HG02884 (cell line): ENCODE measurements at regions not wholly inside any gene's neighbourhood (a gene's known extent, or its start where the extent isn't known, plus 50 kb on each side); places are given as distances from the start of the nearest gene placed in this dataset.

Experiments used
- ATAC-seq: cut with Tn5 transposase; IDR thresholded peaks from one replicate; pipeline ENCODE4 v1.9.1; 2021; ENCODE audit warnings: mild to moderate bottlenecking, moderate library complexity; ENCODE audit not compliant: unreplicated experiment

DNA sequence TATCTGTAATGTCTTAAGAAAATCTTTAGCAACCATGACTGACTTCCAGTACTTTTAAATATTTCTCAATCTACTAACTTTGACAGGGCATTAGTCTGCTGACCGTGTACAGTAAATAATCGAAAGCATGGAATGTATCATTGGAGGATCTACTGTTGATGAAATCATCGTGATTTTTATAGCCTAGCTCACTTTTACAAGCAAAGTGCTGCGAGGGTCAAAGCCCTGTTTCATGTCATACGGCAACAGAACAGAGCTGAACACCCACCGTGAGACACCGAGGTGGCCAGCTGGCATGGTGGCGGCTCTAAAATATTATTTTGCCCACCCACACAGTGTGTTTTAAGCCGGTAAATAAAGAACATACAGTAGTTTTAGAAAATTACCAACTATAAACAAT, 679.3 kb downstream of the FAT4 start:
- no peak for ATAC-seq

DNA sequence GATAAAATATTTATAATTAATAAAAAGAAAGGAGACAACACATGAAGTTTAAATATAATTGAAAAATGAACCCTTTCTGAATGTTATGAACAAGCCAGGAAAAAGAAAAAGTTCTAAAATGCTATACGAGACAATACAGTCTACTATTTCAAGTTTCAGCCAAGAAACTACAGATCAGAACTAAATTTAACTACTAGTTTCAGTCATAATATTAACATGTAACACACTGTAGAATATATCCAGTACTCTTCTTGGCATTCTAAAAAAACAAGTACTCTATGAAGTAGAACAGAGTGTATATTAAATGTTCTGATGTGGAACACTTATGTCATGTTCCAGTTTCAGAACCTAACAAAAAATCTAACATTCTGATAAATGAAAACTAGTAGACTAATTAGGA, 679.7 kb downstream of the FAT4 start:
- no peak for ATAC-seq

DNA sequence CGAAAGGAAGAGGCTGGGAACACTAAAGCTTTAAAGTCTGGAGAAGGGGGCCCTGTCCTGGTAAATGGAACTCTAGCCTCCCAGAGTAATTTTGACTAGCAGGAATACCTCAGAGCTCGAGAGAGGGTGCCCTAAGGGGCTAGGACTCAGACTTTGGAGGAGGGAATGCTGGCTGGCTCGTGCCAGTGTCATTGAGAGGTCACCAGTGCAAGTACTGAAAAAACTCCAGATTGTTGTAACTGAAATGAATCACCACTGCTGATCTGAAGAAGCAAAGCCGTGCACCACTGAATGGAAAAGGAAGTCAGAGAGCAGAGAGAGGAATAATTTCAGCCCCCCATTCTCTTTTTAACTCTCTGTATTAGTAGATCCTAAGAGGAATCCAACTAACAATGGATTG, 690.2 kb downstream of the FAT4 start:
- no peak for ATAC-seq

DNA sequence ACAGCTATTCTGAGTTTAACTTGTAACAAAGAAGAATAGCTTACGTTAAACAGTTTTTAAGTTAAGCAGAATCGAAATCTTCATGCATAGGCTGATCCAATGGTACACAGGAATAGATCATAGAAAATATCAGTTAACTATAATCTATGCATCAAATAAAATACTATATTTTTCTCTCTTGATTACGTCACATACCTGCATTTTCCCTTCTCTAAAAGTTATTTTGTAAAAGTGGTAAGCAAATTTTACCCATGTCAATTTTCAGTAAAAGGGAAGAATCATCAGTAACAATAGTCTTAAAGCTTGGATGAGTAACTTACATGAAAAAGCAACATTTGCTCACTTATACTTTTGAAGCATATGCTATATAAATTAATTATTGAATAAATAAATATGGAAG, 692.4 kb downstream of the FAT4 start:
- ATAC-seq, result no peak

DNA sequence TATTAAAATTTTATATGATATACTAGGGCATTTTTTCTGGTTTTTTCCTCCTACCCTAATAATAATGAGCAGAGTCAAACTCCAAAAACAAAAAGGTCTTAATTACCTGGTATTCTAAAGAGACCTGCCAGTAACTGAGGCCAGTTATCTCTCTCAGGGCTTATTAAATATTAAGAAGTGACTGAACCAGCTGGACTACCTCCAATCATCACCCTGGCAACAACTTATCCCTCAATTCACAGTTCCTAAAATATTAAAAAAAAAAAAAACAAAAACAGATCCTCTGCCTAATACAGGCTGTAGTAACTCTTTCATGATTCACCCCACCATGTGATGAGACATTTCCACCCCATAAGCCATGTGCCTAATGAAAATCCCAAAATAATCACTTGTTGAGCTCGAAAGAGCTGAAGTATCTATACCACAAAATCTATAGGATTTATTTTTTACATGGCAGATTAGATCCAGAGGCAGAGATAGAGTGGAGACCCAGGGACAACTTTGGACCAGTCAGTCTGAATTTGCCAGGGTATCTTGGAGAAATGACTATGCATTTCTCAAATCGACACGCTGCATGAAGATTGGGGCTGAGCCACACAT, 698.0 kb downstream of the FAT4 start:
- no peak for ATAC-seq

DNA sequence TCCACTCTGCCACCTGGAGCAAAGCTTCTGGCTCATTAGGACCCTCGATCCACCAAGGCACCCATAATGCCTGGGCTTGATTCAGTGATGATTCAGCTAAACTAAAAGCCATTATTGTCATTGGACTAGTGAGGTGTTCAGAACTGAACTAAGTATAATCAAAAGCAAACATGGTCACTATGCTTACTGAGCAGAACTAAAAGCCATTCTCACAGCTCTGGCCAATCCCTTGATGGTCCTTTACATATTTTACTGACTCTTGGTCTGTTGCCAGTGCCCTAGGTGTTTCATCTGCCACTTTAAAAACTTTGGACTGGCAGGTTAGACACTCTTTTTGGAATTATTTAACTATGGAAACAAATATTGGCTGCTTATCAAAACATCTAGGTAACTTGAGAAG, 703.5 kb downstream of the FAT4 start:
- ATAC-seq, result no peak

DNA sequence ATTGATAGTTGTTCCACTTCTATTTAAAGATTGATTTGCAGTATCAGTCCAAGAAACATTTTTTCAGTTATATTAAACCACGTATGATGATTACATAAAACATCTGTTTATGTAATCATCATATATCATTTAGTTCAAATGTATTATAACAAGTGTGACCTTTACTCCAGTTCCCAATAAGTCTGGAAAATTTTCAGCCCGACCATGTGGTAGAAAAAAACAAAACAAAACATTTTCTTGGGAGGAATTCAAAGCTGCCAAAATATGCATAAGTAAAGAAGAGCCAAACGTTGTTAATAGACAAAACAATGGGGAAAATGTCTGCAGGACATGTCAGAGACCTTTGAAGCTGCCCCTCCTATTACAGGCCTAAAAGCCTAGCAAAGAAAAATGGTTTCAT, 709.1 kb downstream of the FAT4 start:
- no peak for ATAC-seq

DNA sequence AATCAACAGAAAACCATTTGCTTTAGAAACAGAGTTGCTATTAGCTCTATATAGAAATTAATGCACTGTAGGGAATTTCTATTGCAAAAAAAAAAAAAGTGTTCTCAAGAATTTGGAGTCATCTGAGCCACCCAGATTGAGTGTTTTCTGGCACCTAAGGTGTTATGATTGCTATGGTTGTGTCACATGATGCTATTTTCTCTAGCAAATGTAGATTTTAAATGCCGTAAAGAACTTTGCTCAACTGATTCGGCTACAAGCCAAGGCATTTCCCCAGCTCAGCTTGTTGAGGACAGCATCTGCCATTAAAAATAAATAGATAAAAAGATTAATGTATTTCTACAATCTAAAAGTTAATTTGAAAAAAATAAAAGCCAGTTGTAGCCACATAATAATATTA, 712.8 kb downstream of the FAT4 start:
- no peak for ATAC-seq

DNA sequence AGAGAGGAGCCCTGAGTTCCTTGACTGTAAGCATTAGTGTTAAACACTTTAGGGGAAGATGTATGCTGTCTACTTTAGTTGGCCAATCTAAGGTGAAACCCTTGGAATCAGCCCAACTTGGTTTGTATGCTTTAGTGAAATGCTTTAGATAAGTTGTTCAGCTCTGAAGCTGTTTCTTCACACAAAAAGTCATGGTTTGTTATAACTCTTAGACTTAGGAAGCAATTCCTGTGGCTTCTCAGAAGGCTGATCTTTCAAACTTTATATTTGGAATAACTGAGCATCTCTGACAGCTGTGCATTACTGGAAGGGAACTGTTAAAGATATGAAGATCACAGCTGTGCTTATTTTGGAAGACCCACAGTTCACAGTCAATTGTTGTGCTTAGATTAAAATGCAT, 714.1 kb downstream of the FAT4 start:
- ATAC-seq, result no peak

DNA sequence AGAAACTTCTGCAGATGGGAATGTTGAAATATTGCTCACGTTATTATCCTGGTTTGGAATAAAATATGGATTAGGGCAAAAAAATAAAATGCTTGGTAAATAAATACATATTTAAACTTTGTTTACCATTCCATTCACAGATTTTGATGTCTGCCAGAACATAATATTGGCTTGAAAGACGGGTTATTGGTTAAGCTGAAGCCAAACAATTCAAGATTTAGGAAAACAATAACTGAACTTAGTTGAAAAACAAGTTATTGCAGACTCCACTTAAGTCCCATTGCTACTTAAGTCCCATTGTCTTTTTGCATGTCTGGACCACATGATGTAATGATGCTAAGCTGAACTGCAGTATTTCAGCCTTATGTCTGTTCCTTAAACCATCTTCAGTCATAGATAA, 722.5 kb downstream of the FAT4 start:
- ATAC-seq, result no peak

DNA sequence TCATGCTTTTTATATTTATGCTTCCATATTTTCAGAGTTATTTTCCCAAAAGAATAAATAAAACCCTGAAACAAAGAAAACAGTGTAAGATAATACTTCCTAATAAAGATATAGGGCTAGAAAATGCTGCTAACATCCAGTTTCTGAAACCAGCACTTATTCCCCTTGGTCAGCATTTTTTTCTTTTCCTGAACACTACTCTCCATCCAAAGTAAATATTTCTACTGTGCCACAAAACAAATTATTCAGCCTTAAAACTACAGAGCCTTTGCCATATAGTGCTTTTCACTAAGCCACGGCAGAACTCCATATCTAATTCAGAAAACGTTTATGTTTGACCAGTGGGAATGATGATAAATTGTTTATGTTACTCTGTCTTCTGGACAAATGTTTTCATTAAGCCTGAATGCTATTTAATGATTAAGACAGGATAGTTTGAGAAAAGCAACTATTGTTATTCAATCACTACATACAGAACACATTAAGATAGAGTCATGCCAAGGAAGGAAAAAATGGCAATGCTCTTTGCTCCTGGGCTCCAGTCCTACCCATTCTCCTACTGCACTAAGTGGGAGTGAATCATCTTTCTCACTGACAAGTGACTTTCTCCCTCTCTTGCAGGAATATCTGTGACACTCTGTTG, 723.9 kb downstream of the FAT4 start:
- no peak for ATAC-seq

DNA sequence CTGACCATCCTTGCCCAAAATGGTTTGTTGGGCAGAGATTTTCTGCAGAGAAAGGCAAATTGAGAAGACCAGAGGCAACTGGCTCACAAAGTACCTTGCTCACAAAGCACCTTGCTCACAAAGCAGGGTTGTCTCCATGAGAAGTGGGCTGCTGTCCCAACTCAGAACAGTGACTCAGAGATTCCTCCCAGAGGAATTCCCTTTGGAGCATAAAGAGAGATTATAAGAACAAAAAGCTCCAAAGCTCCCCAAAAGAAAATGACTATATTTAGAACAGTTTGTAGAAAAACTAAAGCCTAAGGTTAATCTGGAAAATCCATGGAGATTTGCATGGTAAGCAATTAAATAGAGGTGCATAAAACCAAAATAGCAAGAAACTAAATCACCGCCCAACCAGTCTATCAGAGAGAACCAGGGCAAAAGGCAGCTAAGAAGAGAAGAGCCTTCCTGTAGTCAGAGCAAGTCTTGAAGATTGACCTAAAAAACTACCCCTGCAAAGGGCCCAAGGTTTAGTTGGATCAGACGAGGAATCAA, 731.4 kb downstream of the FAT4 start:
- no peak for ATAC-seq

DNA sequence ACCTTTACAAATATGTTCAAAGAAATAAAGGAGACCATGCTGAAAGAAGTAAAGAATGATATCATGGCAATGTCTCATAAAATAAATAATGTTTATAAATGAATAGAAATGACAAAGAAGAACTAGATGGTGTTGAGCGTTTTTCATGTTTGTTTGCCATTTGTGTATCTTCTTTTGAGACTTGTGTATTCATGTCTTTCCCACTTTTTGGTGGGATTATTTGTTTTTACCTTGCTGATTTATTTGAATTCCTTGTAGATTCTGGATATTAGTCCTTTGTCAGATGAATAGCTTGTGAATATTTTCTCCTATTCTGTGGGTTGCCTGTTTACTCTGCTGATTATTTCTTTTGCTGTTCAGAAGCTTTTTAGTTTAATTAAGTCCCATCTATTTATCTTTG, 732.4 kb downstream of the FAT4 start:
- no peak for ATAC-seq

DNA sequence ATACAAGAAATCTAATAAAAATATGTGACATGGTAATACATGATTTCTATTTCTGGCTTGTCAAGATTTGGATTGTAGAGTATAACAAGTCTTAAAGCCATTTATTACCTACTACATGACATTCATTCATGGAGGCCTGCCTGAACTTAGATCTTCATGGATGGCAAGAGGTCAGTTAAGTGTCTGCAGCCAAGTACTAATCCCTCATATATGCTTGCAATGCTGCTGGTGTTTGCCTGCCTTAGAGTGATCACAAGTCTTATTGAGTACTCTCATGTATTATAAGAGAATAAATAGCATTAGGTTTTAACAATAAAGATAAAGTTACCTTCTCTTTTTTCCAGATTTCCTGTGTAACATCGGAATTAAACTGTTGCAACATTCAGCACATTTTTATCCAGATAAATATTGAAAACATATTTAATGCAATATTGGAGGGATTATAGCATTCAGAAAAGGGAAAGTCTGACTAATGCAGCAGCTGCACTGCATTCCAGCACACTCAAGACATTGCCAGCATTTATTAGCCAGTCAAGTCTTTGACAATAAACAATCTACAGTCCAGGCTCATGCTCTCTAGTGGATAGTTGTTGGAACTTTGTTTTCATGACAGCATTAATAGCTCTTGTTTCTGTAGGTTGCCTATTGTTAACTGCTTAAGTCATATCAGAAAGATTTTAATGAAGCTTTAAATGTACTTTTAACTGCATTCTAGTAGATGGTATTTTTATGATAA, 737.1 kb downstream of the FAT4 start:
- ATAC-seq, result no peak

DNA sequence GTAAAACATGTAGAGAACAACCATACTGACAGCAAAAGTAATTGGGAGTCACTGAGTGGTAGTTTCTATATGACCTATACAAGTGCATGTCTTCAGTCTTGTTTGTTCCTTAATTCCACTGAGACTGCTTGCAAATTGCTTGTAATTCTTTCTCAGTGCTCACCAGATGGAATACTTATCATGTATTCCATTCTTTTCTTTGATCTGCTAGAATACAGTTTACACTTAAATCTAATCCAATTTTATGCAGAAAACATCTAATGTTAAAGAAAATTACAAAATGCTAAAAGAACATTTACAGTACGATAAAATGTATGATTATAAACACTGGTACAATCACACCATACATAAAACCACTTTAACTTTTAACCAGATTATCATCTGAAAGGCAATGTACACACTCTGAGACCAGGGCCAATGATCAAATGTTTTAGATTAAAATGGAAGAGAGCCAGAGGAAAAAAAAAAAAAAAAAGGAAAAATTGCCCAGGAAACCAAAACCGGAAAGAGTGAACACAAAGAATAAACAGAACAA, 741.4 kb downstream of the FAT4 start:
- ATAC-seq, result no peak

DNA sequence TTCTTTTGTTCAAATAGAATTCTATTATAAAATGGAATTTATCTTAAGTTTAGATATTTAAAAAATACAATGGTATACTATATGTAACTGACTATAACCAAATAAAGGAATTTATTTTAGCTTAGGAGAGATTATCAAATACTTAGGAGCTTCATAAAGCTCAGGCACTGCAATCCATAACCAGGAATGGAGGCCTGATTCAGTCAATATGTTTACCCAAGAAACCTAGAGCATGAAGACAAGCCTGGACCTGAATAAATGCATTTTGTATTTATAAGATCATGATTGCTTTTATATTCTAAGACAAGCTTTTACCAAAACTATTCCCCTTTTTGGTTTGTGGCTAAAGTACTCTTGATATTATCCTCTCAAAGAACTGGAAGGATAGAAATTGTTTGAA, 742.6 kb downstream of the FAT4 start:
- ATAC-seq, result no peak

DNA sequence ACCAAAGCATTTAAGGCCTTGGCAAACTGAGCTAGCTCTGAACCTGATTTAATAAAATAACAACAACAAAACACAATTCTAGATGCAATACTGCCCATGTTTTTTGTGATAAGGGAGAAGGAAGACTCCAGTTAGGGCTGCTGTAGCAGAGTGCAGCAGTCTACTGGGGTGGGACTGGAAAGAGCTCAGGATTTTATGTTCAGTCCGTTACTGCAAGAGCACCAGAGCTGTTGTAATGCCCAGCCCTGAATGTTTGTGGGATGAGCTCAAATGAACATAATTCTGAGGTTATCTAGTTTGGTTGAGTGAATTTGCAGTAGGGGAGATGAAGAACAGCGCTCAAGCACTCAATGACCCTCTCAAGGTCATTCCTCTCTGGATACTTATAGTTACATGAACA, 743.8 kb downstream of the FAT4 start:
- ATAC-seq, result no peak

DNA sequence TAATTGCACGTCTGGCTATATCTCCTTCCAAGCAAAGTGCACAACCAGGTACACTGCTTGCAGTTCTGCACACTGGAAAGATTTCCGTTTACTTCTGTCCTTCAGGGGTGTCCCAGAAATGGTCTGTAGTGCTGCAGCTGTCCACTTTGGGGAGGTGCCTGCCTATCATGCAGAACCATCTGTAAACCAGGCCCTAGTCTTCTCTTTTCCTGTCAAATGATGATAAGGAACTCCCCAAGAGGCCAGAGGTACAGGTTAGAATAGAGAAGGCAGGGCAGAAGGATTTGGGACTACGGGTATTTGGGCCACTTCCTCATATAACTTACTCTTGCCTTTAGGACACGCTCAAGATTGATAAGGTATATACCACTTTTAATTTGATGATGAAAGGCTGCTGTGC, 746.9 kb downstream of the FAT4 start:
- ATAC-seq, result no peak

DNA sequence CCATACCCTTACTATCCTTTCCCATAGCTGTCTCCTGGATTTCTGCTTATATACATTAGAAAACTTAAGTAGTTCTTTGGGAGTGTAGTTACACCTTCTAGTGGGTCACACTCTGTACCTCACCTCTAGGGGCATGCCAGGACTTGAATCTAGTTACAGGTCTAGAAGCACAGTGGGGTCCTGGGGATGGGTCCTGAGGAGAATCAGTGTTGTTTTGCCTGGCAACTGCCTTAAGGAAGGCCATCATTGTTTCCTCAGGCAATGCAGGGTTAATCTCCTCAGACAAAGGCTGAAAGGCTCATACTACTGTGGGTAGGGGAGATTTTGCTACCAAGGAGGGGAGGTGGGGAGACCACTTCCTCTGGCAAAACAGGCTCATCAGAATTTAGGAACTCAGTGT, 750.3 kb downstream of the FAT4 start:
- no peak for ATAC-seq

DNA sequence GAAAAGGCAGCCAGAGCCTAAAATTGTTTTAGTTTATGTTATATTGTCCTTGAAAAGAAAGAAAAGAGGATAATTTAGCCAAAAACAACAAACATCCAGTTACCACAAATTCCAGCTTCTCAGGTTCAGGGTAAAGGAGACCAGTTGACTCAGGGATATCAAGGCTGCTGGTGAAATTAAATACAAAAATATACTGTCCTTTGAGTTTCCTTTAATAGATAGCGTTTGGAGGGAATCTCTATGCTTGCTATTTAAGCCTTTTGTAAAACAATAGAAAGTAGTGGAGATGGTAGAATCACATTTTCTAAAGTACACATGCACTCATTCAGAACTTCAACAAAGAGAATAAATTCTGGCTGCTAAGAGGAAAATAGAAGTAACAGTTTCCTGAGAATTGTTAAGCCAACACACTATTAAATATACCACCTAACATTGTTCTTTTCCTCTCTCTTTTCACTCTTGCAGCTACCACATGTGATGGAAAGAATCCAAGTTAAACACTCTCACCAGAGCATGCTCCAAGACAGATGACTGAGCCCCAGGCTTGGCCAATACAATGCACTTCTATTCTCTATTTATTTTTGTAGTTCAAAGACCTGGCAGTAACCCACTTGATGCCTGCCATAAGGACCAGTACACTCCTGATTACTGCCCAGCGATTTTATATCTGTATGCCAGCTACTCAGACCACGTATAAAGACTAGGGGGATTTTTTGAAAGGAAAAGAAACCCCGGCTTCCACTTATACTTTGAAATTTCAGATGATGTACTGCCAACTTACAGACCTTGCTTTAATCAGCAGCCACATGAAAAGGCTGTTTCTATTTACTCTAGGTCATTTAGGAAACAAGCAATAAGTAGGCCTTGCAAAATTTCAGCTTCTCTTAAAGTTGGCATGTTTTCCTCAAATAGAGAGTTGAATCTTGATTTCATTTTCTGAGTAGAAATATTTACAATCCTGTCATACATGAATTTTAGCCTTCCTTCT, 756.9 kb downstream of the FAT4 start:
- no peak for ATAC-seq

DNA sequence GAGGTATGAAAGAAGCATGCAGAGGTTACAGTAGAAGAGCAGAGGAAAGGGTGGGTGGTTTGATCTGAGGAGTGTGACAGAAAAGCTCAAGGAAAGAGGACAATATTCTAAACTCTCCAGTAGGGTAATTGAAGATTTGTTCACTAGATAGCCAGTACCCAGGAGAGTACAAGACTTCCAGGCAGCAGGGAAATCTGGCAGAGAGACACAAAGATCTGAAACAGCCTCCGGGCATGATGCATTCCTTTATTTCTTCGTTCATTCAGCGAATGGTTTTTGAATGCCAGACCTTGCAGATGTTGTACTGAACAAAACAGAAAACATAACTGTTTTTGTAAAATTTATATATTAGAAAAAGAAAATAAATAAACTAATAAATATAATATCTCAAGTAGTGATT, 766.6 kb downstream of the FAT4 start:
- no peak for ATAC-seq
